Skin epidermis (tissue), 12 donors: ENCODE measurements at regions not wholly inside any gene's neighbourhood (a gene's known extent, or its start where the extent isn't known, plus 50 kb on each side); places are given as distances from the start of the nearest gene placed in this dataset.

ENCODE experiments used
- H3K27ac ChIP-seq, 21 experiments: fragments of 200-600 bp; sonication (generic) in 11 of 21; one replicate each; pipeline ENCODE4 v1.5.0; 2020; ENCODE audit warnings: mild to moderate bottlenecking in 3 of 21, inconsistent platforms in 2 of 21, moderate library complexity in 2 of 21
- H3K4me3 ChIP-seq, 7 experiments: fragments of 200-600 bp; sonication (generic) in 2 of 7; one replicate each; pipeline ENCODE4 v1.5.0; 2020; ENCODE audit warnings: inconsistent platforms in 2 of 7, mild to moderate bottlenecking in 2 of 7, moderate library complexity in 1 of 7

GRCh38 chr14:104376202-104377140 is 203.1 kb upstream of the C14orf180 start:
- Histone ChIP-seq H3K27ac (no peak overlapping the region), H3K4me3 (no peak overlapping the region)

DNA sequence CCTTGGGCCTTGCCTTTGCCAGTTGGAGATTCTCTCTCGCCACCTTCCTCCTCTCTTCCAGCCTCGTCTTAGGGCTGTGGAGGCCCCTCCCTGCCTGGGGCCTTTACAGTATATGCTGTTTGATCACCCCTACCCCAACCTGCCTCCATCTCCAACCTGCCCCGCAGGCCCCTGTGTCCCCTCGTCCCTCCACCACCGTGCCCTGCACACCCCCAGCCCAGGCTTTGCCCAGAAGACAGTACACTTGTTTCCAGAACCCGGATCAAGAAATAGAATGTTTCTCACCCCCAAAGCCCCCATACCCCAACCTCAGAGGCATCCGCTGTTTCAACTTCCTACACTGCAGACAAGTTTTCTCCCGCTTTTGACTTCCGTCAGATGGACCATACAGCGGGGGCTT is 202.3 kb upstream of the C14orf180 start:
- Histone ChIP-seq H3K27ac (no peak overlapping the region), H3K4me3 (no peak overlapping the region)

GRCh38 chr14:104378698-104379113 is 200.9 kb upstream of the C14orf180 start:
- no peak overlapping the region for H3K4me3 ChIP-seq
- no peak overlapping the region for H3K27ac ChIP-seq

- Histone ChIP-seq H3K27ac (no peak overlapping the region), H3K4me3 (no peak overlapping the region)
These were observed 197.0 kb upstream of the C14orf180 start for GRCh38 chr14:104382361-104383087.

DNA sequence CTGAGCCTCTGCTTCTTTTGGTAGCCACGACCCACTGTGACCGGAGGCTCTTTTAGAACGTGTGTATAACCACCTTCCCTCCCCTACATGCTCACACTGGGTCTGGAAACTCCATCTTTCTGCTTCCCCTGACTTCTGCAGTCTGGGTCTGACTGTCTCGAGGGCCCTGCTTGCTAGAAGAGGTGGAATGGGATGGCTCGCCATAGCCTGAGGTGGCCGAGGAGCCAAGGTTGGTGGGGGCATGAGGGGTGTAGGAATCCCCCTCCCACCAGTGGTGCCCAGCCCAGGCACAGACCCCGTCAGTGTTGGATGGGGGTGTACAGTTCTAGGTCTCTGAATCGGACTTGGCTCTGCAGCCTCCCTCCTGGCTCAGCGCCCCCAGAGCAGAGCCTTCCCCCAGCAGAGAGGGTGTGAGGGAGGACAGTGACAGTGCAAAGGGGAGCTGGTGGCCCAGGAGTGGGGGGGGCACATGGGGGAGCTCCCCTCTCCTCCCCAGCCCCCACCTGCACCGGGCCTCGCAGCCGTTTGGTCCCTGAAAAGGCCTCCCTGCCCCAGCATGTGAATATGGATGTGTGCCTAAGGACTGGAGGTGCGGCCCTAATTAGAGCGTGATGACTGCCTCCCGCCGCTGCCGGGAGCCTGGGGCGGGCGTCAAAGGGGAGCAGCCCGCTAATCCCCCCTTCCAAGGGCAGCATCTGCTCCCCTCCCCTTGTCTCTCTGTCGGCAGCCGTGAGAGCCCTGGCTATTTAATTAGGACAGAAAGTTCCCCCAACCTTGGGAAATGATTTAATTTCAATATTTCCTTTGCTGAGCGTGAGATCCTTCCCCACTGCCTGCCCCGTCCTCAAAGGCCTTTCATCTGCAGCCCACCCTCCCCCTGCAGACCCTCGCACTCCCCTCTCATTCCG is 196.2 kb upstream of the C14orf180 start:
- H3K4me3 ChIP-seq, result no peak overlapping the region
- H3K27ac ChIP-seq, result no peak overlapping the region

DNA sequence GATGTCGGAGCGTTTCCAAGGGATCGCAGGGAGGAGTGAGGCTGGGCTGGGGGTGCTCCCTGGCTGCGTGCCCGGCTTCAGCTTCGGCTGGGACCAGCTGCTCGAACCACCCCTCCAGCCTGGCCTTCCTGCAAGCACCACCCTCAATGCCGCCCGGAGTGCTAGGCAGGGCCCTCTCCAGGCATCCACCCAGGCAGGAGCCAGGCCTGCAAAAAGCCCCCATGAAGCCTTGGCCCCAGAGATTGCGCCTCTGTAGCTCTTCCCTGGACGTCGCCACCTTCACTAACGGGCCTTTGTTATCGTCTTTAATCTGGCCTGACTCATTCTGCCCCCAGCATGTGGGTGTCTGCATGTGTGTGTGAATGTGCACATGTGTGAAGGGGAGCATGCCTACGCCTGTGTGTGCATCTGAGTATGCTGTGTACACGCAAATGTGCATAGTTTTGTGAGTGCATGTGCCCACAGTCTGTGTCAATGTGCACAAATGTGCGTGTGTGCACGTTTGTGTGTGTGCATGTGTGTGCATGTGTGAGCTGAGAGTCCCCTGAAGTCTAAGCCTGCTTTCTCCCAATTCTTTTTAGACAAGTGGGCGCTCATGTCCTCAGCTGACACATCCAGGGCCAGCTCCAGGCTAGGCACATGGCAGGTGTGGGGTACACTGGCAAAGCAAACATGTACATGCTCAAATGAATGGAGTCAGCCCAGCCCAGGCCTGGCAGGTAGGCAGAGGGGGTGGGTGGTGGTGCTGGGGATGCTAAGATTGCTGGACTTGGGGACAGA is 195.4 kb upstream of the C14orf180 start:
- Histone ChIP-seq H3K27ac (no peak overlapping the region), H3K4me3 (no peak overlapping the region)

DNA sequence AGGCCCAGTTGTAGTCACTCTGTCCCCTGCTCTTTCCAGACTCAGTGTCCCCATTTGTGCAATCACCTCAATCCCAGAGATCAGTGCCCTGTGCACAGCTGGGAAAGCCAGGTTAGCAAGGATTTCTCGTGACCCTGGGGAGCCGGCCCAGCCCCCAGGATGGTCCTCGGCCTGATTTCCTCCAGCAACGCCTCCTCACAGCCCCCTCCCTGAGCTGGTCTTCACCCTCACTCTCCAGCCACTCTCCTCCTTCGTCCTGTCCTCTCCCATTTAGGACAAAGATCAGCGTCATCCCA is 194.8 kb upstream of the C14orf180 start:
- no peak overlapping the region for H3K27ac ChIP-seq
- H3K4me3 ChIP-seq, result no peak overlapping the region

DNA sequence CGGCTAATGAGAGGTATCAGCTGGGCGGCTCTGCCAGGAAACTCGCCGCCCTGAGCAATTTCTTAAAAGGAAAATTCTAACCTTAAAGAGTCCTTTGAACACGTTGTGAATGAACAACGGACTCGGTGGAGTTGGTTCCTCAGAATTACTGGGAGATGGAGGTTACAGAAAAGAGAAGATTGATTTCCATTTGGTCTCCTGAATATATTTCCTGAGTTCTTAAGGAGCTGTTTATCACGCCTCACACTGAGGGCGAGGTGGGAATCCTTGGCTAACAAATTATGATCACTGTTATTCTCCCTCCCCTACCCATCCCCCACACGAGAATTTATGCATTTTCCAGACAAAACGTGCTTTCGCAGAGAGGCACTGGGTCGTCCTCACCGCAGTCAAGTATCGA is 194.5 kb upstream of the C14orf180 start:
- Histone ChIP-seq H3K27ac (no peak overlapping the region), H3K4me3 (no peak overlapping the region)

DNA sequence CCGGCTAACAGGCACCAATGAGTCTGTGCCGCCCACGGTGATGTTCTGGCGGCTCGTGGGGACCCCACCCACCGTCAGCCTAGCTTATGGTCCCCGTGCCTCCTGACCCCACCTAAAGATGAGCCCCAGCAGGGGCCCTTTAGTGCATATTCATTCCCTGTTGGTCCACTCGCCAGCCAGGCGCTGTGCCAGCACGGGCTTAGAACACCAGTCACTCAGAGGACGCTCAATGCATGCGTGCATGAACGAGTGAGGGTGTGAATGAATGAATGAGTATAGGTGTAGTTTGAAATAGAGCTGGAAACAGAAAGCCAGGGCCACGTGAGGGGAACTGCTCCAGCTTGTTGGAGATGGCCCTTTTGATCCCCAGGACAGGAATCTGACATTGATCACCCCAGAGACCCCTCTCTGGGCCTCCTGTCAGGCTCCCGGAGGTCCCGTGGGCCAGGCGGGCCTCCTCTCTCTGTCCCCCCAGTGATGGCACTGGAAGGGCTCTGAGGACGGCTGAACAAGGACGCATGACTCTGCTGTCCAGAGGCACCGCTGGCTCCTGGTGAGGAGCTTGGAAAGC is 193.9 kb upstream of the C14orf180 start:
- no peak overlapping the region for H3K4me3 ChIP-seq
- no peak overlapping the region for H3K27ac ChIP-seq

DNA sequence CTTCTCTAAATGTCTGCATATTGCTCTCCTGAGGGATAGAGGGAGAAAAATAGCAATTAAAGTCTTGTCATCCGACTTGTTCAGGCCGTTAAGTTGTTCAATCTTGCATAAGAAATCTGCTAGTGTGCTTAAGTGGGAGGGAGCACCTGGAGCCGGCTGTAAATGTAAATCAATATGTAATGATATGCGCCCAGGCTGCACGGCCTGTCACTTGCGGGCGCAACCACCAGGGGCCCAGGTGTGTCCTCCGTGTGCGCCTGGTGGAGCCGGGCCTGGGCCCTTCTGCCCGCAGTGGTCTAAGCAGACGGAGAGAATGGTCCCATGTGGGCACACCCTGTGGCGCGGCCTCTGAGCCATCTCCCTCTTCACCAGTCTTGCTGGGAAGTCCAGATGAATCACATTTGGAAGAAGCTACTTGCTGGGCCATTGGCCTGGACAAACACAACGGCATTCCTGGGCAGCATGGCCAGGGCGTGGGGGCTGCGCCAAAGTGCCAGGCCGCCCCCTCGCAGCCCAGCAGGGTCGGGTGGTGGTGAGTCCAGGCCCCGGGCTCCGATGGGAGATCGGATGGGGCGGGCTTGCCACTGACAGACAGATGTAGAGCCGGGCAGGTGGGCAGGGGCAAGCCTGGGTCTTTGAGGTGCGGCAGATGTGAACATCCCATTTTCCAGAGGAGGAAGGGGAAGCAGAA is 193.3 kb upstream of the C14orf180 start:
- Histone ChIP-seq H3K27ac (no peak overlapping the region), H3K4me3 (no peak overlapping the region)

- Histone ChIP-seq H3K4me3 (no peak overlapping the region), H3K27ac (no peak overlapping the region)
These were observed 192.2 kb upstream of the C14orf180 start for GRCh38 chr14:104387022-104388010.

- Histone ChIP-seq H3K4me3 (no peak overlapping the region), H3K27ac (no peak overlapping the region)
These were observed 191.5 kb upstream of the C14orf180 start for GRCh38 chr14:104388011-104388521.

- Histone ChIP-seq H3K4me3 (no peak overlapping the region), H3K27ac (peak overlapping the region in 2 of 21 experiments; percentile 44 to 58)
These were observed 190.8 kb upstream of the C14orf180 start for GRCh38 chr14:104388541-104389325.

DNA sequence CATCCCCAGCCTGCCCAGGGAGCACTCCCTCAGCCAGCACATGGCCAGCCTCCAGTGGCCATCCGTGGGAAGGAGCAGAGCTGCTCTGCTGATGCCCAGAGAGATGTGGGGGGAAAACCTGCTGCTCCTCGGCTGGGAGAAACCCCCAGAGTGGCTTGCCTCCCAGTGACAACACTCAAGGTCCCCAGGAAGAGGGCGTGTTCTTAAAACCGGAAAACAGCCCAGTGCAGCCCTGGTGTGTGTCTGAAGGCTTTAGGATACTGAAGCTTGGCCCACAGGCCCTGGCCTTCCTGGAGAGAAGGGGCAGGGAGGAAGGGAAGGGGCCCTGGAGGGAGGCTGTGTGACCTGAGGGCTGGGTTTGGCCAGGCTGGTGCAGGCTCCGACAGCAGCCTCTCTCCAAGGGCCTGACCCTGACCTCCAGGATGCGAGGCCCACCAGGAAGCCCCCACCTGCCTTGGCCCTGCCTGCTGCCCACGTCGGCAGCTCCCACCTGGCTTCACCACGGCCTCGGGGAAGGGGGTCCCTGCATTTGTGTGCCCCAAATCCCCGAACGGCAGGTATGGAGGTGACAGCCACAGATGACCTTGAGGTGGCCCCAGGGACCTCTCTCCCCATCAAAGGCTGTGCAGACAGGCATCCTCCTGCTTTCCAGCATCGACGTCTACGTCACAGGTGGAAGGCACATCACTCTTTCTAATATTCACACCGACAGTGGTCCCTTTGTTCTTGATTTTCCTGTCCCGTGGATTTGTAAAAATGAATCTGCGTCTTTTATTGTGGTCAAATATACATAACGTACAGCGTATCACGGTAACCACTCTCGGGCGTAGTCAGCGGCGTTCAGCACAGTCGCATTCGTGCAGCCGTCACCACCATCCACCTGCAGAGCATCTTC is 190.0 kb upstream of the C14orf180 start:
- Histone ChIP-seq H3K4me3 (no peak overlapping the region), H3K27ac (peak overlapping the region in 2 of 21 experiments; percentile 44 to 58)

- no peak overlapping the region for H3K4me3 ChIP-seq
- no peak overlapping the region for H3K27ac ChIP-seq
These were observed 189.2 kb upstream of the C14orf180 start for GRCh38 chr14:104390221-104390931.
